NCI-H1092 treated with DMSO at 0.1 percent for 48 hours (cell line): ENCODE measurements at regions not wholly inside any gene's neighbourhood (a gene's known extent, or its start where the extent isn't known, plus 50 kb on each side); places are given as distances from the start of the nearest gene placed in this dataset.

ENCODE experiments used
- DNase-seq: peaks from one replicate; lab custom pipeline; 2025; lab: John Stamatoyannopoulos, UW

- DNase-seq: no peak
Observed at GRCh38 chr18:78625847-78626246, 353.8 kb upstream of the SALL3 start.

GRCh38 chr18:78627551-78628346 lies 351.9 kb upstream of the SALL3 start:
- no peak for DNase-seq

GRCh38 chr18:78629426-78629825 lies 350.2 kb upstream of the SALL3 start:
- no peak for DNase-seq

GRCh38 chr18:78630356-78630755 lies 349.3 kb upstream of the SALL3 start:
- no peak for DNase-seq

- DNase-seq: no peak
Observed at GRCh38 chr18:78630981-78631510, 348.6 kb upstream of the SALL3 start.

- DNase-seq: no peak
Observed at GRCh38 chr18:78632111-78632541, 347.5 kb upstream of the SALL3 start.

- DNase-seq: no peak
Observed at GRCh38 chr18:78634061-78634696, 345.4 kb upstream of the SALL3 start.

- no peak for DNase-seq
Observed at GRCh38 chr18:78635093-78635800, 344.4 kb upstream of the SALL3 start.

- no peak for DNase-seq
Observed at GRCh38 chr18:78636260-78636659, 343.4 kb upstream of the SALL3 start.

- no peak for DNase-seq
Observed at GRCh38 chr18:78637442-78638402, 341.9 kb upstream of the SALL3 start.

GRCh38 chr18:78639006-78639950 lies 340.3 kb upstream of the SALL3 start:
- peak; percentile 9 for DNase-seq

GRCh38 chr18:78640246-78640995 lies 339.2 kb upstream of the SALL3 start:
- DNase-seq: no peak

GRCh38 chr18:78641689-78642231 lies 337.9 kb upstream of the SALL3 start:
- no peak for DNase-seq

- DNase-seq: peak; percentile 95
Observed at GRCh38 chr18:78642296-78642951, 337.2 kb upstream of the SALL3 start.

GRCh38 chr18:78643004-78643403 lies 336.6 kb upstream of the SALL3 start:
- no peak for DNase-seq

GRCh38 chr18:78643981-78644380 lies 335.6 kb upstream of the SALL3 start:
- DNase-seq: no peak

GRCh38 chr18:78645216-78645615 lies 334.4 kb upstream of the SALL3 start:
- DNase-seq: no peak

- no peak for DNase-seq
Observed at GRCh38 chr18:78647018-78647417, 332.6 kb upstream of the SALL3 start.

- DNase-seq: no peak
Observed at GRCh38 chr18:78649421-78649820, 330.2 kb upstream of the SALL3 start.
